ENCODE measurements at regions not wholly inside any gene's neighbourhood (a gene's known extent, or its start where the extent isn't known, plus 50 kb on each side); places are given as distances from the start of the nearest gene placed in this dataset.

DNA sequence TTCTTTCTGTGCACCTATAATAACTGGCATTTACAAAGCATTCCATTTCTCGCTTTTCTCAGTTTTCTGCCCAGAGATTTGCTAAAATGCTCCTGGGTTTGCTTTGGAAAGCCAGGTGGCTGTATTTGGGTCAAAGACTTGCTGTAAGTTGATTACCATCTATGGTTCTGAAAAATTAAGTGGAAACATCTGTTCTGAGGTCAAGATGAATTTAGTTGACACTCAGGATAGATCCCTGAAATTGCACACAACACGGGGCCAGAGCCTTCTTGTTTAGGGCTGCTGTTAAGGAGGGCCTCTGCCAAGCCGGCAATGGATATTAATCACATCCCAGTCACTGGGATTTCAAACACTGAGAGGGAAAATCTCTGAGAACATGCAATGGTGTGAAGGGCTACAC, 111.6 kb upstream of the GLI3 start:
- no peak for DNase-seq

DNA sequence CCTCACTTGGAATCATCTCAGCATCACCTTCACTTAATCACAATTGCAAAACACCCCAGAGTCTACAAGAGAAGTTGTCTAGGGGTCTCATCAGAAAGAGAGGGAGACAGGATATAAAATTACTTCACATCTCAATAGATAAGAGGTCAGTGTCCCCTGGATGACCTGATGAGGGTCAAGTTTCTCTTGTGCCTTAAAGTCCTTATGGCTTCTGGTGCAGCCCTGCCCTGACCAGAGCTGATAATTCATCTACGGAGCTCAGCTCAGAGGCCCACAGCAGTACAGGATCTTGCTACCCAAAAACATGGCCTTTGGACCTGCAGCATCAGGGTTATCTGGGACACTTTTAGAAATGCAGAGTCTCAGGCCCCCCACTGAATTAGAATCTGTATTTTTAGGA, 111.1 kb upstream of the GLI3 start:
- no peak for DNase-seq

GRCh38 chr7:42347616-42348015, 110.6 kb upstream of the GLI3 start:
- no peak for DNase-seq

GRCh38 chr7:42345478-42346299, 108.7 kb upstream of the GLI3 start:
- DNase-seq = no peak

GRCh38 chr7:42344198-42344755, 107.3 kb upstream of the GLI3 start:
- DNase-seq = no peak

GRCh38 chr7:42342381-42342780, 105.4 kb upstream of the GLI3 start:
- DNase-seq = no peak

- DNase-seq = no peak
Observed at GRCh38 chr7:42340436-42340835, 103.4 kb upstream of the GLI3 start.

DNA sequence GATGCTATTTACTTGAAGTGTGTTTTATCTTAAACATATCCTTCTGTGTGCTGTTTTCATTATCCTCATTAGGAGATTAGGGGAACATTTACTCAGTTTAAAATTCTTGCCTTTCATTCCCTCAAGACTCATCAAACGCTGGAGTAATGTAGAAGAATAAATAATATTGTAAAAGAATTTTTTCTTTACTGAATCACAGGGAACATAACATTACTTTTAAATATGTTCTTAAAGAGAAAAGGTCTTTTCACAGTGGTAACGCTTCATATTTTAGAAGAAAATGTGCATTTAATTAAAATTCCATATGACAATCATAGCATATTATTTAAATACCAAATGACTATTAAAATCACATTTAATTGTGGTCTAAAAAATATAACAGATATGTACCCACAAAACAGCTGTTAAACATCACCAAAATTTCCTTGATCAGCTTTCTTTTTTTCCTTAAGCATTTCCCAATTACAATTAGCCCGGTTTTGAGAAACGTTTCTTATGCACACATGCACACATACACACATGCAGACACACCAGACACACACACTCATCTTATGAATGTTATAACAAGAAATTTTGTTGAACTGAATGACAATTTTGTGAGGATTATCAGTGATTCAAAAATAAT, 102.0 kb upstream of the GLI3 start:
- DNase-seq = no peak

DNA sequence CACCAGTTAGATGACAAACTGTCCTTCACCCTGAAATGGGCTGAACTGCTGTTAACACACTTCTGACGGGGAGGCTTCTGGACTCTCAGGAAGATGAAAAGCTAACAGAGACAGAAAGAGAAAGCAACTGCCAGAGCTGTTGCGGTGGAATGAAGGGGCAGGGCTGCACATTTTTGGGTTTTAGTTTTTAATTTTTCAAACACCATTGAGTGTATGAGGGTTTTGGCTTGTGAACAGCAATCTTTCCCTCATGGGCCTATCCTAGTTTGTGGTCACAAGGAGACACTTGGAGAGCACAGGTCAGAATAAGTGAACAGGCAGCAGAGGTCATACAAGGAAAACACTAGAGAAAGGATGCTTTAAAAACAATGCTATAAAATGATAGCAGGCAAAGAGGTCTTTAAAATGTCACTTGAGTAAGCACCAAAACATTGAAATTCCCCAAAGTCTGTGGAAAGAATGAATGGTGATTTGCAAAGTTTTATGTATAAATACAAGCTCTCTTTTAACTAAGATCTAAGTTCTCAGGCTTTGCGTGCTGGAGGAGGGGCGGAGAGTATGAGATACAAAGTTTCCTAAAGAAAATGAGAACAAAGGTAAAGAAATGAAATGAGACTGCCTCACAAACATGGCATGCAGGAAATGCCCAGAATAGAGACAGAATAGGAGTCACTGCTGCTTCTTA, 101.4 kb upstream of the GLI3 start:
- no peak for DNase-seq

GRCh38 chr7:42337225-42337905, 100.4 kb upstream of the GLI3 start:
- DNase-seq = no peak

GRCh38 chr7:42332605-42333222, 95.7 kb upstream of the GLI3 start:
- no peak for DNase-seq

DNA sequence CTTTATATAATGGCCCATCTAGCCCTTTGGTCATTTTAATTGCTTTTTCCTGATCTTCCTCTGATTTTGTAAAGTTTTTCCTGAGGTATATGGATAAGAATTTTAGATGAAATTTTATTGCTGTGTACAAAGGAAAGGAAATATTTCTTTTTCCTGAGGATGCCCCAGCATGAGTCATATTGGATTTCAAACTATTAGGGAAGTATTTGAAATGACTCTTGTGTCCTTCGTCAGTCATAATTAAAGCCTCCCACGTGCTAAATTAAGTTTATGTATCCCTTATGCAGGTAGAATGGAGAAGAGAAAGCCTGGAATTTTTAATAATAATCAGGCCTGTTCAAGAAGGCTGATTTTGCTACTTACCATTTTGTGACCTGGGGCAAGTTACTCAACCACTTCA, 82.6 kb upstream of the GLI3 start:
- DNase-seq = no peak

DNA sequence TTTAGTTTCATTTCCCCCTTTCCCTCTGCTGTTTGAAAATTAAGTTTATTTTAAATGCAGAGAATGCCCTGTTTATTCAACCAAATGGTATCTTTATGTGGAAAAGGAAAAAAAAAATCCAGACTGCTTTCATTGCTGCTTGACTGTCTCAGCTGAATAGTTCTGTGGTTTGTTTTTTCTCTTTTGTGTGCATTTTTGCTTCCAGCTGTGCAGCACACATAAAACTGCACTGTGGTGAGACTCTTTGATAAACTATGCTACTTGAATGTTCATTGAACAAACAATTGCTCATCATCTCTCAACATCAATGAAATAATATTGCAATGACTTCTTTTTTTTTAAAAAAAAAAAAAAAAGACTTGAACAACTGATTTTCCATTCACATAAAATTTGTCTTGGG, 78.6 kb upstream of the GLI3 start:
- no peak for DNase-seq

DNA sequence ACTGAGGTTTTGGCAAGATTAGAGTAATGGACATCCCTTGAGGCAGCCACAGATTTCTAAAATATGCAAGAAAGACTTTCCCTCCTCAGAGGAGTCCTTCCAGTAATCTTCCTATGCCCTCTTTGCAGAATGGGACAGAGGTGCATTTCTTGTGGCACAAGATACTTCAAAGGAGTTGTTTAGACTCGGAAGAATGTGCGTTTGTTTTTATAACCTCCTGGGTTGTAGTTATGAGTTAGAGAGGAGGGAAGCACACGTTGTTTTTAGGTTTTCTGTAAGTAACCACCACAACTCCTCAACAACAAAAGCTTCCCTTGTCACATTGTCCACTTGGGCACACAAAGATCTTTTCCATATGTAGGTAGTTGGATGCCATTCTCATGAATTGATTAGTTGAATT, 78.1 kb upstream of the GLI3 start:
- no peak for DNase-seq

GRCh38 chr7:42314696-42315095, 77.7 kb upstream of the GLI3 start:
- no peak for DNase-seq

DNA sequence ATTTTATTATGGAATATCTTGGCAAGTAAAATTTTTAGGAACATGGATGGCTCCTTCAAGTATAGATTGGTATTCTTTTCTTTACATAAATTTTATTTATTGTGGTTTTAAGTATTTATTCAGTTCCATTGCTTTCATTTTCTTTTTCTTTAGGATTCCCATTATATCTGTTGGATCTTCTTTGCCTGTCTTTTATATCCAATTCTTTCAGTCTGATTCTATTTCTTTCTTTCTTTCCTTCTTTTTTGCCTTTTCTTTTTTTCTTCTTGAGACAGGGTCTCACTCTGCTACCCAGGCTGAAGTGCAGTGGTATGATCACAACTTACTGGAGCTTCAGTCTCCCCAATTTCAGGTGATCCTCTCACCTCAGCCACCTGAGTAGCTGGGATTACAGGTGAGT, 74.2 kb upstream of the GLI3 start:
- no peak for DNase-seq

DNA sequence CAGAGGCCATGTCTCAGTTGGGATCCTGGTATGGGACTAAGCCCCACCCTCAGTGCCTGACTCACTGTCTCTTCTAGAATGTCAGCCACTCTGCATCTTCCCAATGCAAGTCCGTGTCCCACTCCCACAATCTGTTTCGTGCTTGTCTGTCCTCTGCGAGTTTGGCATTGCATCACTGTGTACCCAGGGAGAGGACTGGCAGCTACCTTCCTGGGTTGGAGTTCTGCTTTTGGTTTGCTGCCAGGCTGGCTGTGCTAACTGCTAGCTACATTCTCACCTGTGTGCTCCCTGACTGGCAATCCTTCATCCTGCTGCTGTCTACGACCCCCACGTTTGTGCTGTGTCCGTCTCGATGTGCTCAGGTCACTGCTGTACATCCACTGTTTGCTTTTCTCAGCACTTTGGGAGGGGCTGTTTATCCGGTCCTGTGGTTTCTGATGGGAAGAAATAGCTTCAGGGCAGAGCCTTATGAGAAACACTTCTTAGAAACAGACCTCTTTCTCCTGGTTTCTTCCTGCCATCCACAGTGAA, 56.0 kb upstream of the GLI3 start:
- no peak for DNase-seq

- no peak for DNase-seq
Observed at GRCh38 chr7:42289473-42289872, 52.5 kb upstream of the GLI3 start.

Measured in NCI-H2171 (cell line).